Activated CD4-positive, alpha-beta T cell treated with anti-CD3 and anti-CD28 coated beads, Interleukin-2, amount 50 U/mL, for 48 hours (primary cell): ENCODE measurements at regions not wholly inside any gene's neighbourhood (a gene's known extent, or its start where the extent isn't known, plus 50 kb on each side); places are given as distances from the start of the nearest gene placed in this dataset.
"Not testable (repeated sequence)": the region's sequence is repeated elsewhere in the genome, so short reads cannot be mapped to it uniquely, and the experiment has no call there.

Experiments
- DNase-seq, 2 experiments: peaks; one replicate each; pipeline ENCODE4 v3.0.0-alpha.2; 2020

DNA sequence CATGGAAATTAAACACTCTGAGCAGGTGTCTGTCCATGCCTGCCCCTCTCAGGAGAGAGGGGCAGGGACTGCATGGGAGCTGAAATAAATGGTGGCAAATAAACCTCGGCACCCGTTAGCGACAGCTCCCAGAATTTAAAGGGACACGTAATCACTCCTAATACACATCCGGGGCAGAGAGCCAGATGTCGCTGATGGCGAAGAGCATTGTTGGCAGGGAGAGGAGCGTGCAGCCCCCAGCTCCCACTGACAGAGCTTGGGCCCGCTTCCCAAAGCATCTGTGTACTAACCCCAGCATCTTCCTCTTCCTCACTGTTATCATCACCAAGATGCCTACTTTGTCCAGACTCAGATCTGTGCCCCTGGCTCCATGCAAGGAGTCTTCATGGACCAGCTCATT lies 85.8 kb downstream of the IRX5 start:
- DNase-seq, result no peak

DNA sequence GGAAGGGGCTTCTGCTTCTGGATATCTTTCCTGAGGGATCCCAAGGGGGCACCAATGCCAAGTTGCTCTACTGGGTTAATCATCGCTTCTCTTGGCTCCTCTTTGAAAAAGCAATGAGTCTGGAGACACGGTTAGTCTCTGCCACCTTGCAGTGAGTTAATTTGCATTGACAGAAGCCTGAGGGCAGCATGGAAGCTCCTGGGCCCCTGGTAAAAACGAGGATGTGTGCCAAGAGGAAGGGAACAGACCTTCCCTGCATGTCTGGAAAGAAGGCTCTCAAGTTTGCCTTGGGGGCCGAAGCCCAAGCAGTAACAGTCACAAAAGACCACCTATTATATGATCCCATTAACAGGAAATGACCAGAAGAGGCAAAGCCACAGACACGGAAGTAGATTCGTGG lies 86.7 kb downstream of the IRX5 start:
- DNase-seq, result no peak

DNA sequence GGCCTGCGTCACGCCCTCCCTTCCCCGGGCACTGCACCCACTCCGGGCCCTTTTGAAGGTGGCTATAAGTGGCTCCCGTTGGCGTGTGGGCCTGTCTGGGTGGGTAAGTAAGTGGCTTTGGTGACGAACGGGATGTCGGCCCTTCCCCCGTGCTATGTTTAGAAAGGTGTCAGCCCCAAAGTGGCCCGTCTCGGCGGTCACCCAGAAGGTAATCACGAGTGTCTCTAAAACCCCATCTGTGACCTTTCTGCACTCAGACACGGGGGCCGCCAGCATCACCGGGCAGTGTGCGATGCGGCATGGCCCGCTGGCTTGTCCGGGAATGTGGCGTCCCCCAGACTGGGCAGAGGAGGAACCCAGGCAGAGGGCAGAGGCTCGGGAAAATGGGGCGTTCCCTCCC lies 88.2 kb downstream of the IRX5 start:
- no peak for DNase-seq

DNA sequence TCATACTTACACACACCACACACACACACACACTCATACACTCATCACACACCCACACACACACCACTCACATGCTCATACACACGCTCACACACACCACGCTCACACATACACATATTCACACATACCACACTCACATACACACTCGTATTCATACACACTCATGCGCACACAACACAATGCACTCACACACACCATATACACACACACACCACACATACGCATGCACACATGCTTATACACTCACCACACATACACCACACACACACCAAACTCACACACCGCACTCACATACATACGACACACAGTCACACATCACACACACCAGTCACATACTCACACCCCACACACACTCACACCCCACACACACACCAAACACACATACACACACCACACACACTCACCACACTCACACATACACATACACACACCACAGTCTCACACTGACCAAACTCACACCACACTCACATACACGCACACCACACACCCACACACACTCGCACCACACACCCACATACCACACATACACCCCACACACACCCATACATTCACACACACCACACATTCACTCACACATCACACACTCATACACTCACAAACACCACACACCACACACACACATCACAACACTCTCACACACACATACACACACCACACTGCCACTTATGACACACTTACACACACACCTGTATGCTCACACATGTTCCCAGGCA lies 88.9 kb downstream of the IRX5 start:
- no peak for DNase-seq

DNA sequence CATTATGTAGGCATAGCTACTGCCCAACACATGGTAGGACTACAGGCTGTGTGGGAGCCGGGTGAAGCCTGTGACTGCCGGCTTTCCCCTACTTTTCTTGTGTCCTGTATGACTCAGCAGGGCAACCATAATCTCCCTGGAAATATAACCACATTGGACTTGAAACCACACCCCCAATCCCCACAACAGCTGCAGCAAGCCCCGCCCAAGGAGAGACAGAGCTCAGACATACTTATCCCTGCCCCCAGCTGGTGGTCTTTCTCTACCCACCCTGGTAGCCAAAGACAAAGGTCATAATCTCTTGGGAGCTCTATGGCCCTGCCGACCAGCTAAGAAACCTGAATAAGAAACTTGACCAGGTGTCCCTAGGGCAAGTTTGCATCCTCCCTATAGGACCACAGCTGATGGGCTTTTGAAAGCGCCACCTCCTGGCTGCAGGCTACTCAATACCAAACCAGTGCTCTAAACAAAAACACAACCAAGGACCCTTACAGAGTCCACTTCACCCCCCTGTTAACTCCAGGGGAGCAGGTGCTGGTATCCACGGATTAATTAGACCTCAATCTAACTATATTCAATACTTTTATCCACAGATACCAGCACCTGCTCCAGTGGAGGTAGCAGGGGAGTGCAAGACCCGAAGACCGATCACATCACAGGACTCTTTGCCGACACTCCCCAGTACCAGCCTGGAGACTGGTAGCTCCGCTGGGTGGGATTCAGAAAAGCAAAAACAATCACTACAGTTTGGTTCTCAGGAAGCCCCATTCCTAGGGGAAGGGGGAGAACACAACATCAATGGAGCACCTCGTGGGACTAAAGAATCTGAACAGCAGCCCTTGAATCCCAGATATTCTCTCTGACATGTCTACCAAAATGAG lies 91.2 kb downstream of the IRX5 start:
- no peak for DNase-seq

DNA sequence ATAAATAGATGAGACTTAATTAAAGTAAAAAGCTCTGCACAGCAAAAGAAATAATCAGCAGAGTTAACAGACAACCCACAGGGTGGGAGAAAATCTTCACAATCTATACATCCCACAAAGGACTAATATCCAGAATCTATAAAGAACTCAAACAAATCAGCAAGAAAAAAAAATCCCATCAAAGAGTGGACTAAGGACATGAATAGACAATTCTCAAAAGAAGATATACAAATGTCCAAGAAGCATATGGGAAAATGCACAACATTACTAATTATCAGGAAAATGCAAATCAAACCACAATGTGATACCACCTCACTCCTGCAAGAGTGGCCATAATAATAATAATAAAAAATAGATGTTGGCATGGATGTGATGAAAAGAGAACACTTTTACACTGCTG lies 96.6 kb downstream of the IRX5 start:
- DNase-seq, result not testable (repeated sequence)

DNA sequence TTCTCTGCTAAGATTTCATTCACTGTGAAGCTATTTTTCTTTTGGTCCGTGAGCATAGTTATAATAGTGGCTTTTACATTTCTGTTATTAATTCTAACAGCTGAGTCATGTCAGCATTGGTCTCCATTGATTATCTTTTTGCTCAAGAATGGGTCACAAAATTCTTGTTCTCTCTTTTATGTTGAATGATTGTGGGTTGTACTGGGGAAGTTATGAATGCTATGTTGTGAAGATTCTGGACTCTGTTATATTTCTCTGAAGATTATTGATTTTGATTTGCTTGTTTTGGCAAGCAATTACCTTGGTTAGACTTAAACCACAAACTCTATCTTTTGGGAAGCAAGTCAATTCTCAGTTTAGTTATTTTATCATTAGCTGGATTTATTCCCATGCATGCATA lies 98.8 kb downstream of the IRX5 start:
- no peak for DNase-seq

DNA sequence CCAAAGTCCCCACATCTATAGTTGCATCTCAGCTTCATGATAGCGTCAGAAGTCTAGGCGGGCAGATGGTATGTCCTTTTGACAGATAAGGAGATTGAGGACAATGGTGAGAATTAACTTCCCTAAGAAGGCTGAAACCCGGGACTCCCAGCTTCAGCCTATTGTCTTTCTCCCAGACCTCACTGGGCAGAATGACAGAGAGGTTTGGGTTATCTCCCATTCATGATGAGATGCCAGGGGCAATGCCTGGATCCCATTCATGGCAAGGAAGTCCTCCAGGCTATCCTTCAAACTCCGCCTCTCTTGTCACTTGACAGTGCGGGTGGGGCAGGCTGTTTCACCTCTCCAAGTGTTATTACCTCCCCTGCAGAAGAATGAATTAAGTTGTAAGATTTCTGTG lies 100.3 kb downstream of the IRX5 start:
- no peak for DNase-seq

DNA sequence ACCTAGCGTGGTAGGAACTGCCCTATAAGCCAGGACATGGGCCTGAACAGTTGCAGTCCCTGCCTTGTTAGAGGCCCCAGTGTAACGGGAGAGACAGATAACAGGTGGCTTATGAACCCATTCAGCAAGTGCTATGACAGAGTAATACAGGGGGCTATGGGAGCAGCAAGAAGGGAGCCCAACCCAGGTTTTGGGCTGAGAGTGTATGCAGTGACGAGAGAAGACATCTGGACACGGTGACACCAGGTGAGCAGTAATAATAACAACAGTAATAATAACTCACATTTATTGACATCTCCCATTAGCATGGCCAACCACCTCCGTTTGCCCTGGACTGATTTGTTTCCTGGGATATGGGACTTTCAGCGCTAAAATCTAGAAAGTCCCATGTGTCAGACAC lies 100.8 kb downstream of the IRX5 start:
- no peak for DNase-seq

DNA sequence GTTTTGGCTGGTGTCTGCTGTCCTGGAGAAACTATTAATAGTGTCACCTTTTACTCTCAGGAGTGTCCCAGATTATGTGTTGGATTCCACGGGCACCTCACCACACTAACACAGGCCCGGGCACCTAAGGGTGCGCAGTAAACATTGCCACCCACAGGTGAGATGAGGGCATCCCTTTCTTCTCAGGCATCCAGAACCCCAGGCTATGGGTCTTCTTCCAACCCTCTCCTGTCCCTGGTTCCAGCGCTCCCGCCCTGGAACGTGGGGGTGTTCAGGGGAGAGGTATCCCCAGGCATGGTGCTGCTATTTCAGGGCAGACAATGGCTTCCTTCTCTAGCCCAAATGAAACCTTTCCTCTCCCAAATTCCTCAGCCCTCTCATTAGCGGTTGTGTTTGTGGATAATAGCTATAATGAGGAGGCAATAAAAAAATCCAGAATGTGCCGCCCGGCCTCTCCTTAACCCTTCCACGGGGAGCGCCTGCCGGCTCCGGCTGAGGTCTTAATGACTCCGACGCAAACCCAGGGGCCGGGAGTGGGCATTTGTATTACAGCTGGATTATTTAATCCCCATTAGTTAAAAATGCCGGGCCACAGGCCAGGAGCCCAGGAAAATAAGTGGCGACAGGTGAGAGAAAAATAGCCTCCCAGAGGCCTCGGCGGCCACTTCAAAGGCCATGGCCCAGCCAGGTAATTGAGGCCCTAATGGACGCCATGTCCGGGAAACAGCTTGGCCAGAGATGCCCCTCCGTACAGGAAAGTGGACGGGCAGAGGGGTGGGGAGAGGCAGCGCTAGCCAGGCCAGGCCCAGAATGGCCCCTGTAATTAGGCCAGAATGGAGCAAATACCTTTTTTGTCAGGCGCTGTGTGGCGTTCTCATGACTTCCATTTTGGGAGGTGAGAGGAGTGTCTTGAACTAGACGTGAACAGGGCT lies 102.8 kb downstream of the IRX5 start:
- DNase-seq, result no peak

DNA sequence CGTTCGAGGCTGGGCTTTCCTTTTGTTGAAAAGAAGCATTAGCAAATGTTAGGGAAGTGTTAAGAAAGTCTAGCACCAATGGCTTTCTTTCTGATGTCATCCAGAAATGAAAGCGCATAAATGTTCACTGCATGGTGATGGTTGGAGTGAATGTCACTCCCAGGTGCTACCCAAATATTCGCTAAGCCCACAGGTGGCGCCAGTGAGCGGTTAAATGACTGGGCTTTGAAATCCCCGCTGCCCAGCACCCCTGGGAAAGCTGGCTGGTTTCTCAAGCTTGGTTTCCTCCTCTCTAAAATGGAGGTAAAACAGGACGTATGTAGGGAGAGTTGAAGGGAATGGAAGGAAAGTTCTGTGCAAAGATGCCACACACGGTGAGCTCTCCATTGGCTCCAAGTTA lies 104.4 kb downstream of the IRX5 start:
- peak; percentile 38 to 46 for DNase-seq

DNA sequence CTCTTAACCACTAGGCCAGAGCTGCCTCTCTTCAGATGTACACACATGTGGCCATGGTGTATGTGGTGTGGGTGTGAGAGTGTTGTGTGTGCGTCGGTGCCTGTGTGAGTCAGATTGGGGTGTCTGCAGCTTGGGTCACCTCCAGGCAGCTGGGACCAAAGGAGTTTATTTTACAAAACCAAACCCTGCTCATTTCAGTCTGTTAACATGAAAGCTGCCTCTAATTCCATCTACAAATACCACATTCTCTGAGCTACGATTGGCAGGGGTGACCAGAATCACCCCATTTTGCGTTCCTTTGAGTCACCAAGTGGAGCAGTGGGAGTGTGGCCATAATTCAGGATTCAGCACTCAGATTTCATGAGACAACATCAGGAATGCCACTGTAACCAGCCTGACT lies 105.3 kb downstream of the IRX5 start:
- DNase-seq, result no peak

DNA sequence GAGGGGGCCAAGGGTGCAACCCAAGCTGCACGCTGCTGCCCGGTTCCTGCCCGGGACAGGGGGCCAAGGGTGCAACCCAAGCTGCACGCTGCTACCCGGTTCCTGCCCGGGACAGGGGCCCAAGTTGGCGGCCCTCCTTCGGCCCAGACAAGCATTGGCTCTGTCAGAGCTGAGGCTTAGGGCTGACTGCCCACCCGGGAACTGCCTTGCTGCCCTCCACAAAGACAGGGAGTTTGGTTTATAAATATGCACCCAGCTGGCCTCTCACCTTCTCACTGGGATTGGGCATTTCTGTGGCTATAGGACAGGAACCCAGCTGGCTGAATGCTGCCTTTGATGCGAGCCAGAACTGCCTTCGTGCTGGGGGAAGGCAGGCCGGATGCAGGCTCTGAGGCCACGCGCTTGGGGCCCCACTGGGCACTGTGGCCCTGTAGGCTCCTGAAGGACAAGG lies 105.7 kb downstream of the IRX5 start:
- DNase-seq, result no peak

DNA sequence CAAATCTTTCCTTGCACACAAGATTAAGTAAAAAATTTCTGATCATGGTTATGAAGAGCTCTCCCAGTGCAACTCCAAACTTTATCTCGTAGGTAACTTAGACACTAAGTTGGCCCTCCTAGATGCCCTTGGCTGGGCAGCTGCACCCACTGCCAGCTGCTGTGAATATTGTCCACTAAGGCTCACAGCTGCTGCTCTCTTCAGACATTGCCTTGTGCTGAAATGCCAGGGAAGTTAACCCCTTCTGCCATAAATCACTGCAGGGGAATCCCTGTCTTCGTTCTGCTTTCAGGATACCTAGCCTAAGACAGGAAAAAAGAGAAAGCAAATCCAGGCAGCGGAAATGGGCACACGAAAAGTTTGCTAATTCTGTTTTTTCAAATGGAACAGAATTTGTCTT lies 106.4 kb downstream of the IRX5 start:
- DNase-seq, result no peak

DNA sequence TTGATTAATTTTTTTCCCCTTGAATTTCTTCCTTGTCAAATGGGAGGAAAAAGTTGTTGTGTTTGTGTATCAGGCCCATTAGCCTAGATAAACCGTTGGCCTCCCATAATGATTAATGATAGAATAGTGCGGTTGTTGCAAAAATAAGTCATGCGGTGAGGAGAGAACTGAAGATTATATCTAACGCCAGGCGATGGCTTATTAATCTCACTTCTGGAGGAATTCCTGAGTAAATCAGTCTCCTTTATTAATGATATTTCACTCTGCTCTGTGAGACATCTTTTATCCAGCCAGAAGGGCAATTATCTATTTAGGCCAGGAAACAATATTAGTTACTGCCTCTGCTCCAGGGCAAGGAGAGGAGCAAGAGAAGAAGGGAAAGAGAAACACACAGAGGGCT lies 107.3 kb downstream of the IRX5 start:
- DNase-seq, result no peak

DNA sequence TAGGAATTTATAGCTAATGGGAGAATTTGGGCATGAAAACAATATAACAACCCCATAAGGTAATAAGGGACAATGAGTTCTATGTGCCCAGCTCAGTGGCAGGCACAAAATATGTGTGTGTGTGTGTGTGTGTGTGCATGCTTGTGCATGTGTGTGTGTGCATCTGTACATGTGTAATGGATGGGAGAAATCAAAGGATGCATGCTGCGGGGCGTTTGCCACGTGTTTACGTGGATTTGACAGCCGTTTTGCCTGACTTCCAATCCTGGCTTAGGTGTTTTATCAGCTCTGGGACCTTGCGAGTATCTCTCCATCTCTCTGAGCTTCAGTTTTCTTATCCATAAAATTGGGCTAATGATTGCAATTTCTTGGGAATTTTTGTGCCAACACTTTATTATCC lies 108.4 kb downstream of the IRX5 start:
- DNase-seq, result no peak

DNA sequence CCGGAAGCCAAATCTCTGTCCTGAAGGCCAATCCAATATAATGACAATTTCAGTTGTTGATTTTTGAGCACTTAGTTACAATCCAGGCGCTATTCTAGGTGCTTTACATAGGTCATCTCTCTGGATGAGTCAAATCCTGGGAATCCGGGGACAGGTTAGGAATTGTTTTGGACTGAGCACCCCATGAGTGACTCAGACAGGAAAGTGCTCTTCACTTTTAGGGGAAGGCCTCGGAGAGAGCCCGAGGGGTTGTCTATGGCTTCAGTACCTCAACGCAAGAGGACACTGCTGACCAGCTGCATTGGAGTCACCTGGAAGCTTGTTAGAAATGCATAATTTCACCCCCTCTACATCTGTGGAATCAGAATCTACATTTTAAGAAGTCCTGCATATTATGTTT lies 108.8 kb downstream of the IRX5 start:
- DNase-seq, result no peak

DNA sequence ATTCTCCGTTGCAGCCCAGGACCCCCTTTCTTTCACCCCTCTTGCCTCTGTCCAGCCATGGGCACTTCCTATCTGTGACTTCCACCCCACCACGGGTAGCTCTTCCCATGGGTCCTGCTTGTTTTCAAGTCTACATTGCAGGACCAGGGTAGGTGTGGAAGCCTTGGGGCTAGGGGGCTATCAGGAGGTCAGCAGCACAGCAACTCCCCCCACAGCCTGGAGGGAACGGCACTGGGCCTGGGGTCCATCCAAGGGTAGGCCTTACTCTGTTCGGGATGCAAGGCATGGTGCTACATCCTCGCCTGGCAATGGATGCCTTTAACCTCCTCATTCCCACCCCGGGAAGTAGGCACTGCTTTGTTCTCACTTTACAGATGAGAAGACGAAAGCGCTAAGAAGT lies 109.3 kb downstream of the IRX5 start:
- no peak for DNase-seq

DNA sequence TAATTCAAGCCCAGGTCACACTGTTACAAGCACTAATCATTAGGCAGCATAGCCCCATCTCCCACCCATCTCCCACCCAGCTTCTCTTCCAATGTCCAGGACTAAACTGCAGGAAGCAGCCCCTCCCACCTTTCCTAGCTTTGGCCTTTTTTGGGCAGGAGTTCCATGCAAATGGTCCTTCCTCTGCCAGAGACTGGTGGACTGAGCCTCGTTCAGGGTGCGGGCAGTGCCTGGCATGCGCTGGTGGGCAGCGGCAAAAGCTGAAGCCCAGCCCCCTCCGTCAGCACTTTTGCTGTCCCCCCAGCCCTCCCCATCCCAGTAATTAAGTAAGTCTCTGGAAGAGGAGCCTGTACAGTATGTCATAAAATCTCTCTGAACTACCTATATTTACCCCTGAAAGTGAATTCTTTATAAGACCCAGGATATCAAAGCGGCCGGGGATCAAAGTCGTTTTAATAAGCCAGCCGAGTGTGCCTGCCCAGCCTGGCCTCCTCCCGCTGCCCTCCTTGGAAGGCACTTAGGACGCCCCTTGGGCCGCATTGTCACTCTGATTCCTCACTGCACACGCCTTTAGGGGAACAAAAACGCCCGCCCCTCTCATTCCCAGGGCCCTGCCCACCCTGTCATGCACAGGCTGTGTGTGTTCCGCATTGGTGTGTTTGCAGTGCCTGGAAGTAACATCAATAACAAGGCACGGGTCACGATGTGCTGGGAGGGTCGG lies 109.9 kb downstream of the IRX5 start:
- DNase-seq, result no peak

DNA sequence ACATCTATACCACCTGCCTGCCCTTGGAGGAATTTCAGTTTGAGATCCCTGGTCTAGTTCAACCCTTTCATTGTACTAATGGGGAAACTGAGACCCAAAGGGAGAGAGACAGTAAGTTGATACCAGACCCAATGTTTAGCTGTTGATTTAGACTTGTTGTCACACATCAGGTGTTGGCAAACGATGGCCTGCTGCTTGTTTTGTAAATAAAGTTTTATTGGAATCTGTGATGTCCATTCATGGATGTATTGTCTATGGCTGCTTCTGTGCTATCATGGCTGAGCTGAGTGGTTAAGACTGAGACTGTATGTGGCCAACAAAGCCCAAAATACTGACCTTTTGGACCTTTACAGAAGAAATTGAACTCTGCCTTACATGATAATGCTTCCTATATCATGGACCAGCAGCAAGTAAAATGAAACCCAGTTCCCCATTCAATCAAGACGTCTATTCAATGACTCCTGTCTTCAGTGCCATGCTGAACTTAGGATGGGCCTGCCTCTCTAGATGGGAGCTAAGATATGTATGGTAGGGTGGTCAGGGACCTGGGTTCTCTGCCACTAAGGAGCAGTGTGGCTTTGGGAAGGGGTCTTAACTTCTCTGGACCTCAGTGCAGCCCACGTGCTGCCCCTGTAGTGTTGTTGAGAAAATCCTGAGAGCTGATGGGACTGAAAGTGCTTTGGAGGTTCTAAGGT lies 111.0 kb downstream of the IRX5 start:
- no peak for DNase-seq

DNA sequence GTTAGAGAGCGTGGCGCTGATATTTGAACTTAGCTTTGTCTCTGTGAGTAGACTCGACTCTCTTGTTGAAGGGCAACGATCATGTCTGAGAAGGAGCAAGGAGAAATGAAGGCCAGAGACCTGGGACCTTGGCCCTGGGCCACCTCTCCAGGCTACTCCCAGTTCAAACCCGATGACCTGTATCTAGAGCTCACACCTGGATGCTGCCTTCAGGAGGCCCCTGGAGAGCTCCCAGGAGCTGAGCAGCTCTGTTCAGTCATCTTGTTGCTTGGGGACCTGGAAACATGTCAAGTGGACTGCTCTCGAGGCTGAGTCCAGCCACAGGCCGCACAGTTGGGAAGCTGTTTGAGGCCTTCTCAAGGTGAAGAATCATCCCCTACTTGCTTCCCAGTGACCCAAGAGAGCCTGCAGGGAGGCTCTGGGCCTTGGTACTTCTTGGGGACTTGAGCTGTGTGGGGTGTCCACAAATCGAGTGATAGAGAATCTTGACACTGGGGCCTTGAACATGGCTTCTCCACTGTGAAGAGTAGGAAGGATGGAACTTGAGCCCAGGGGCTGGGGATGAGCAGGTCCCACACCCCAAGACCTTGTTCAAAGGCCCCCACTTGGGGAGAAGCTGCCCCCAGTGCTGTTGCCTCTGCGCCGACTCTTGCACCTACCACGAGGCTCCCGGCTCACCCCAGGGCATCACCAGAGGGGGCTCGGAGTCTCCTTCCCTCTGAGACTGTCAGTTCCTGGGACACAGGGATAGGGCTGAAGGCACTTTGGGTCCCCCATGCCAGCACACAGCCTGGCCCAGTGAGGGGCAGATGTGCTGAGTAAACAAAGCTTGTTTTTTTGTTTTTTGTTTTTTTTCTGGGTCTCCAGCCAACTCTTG lies 112.1 kb downstream of the IRX5 start:
- no peak for DNase-seq
